NB4 (cell line): ENCODE measurements at regions not wholly inside any gene's neighbourhood (a gene's known extent, or its start where the extent isn't known, plus 50 kb on each side); places are given as distances from the start of the nearest gene placed in this dataset.

ENCODE experiments used
- POLR2A ChIP-seq: IDR thresholded peaks from 2 replicates; pipeline ENCODE4 v1.6.1; 2011; ENCODE audit warnings: mild to moderate bottlenecking; ENCODE audit not compliant: insufficient read length; ENCODE audit errors: extremely low read depth
- TF ChIP-seq, protein P1 (sequence below): IDR thresholded peaks from one replicate; pipeline ENCODE4 v1.5.1; 2012; ENCODE audit warnings: low read depth, low read length
- TF ChIP-seq, protein P2 (sequence below): IDR thresholded peaks from 2 replicates; pipeline ENCODE4 v1.6.1; 2011; ENCODE audit warnings: low read depth, low read length

- TF ChIP-seq, protein P1, sequence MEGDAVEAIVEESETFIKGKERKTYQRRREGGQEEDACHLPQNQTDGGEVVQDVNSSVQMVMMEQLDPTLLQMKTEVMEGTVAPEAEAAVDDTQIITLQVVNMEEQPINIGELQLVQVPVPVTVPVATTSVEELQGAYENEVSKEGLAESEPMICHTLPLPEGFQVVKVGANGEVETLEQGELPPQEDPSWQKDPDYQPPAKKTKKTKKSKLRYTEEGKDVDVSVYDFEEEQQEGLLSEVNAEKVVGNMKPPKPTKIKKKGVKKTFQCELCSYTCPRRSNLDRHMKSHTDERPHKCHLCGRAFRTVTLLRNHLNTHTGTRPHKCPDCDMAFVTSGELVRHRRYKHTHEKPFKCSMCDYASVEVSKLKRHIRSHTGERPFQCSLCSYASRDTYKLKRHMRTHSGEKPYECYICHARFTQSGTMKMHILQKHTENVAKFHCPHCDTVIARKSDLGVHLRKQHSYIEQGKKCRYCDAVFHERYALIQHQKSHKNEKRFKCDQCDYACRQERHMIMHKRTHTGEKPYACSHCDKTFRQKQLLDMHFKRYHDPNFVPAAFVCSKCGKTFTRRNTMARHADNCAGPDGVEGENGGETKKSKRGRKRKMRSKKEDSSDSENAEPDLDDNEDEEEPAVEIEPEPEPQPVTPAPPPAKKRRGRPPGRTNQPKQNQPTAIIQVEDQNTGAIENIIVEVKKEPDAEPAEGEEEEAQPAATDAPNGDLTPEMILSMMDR = peak; percentile 31
- TF ChIP-seq, protein P2, sequence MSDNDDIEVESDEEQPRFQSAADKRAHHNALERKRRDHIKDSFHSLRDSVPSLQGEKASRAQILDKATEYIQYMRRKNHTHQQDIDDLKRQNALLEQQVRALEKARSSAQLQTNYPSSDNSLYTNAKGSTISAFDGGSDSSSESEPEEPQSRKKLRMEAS = no peak
- no peak for TF ChIP-seq POLR2A
Measured at GRCh38 chr6:62614442-62614841, 328.4 kb upstream of the KHDRBS2 start.
